ENCODE measurements at regions not wholly inside any gene's neighbourhood (a gene's known extent, or its start where the extent isn't known, plus 50 kb on each side); places are given as distances from the start of the nearest gene placed in this dataset.

DNA sequence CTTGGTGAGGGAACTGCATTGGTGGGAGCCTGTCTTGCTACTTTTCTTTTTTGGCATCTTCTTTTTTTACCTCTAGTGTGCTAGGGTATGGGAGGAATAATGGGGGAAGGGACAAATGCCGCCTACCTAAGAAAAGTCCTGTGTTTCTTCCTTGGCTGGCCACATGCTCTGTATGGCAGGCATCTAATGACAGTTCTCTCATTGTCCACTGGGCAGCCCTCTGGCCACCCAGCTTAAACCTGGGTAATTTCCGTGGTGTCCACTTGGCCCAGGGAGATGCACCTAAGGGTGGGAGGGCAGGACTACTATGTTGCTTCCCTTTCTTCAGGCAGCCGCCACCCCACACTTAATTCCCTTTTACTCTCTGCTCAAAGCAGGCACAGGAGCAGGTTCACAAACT is 173.1 kb downstream of the YTHDC2 start:
- TF ChIP-seq, protein P1, sequence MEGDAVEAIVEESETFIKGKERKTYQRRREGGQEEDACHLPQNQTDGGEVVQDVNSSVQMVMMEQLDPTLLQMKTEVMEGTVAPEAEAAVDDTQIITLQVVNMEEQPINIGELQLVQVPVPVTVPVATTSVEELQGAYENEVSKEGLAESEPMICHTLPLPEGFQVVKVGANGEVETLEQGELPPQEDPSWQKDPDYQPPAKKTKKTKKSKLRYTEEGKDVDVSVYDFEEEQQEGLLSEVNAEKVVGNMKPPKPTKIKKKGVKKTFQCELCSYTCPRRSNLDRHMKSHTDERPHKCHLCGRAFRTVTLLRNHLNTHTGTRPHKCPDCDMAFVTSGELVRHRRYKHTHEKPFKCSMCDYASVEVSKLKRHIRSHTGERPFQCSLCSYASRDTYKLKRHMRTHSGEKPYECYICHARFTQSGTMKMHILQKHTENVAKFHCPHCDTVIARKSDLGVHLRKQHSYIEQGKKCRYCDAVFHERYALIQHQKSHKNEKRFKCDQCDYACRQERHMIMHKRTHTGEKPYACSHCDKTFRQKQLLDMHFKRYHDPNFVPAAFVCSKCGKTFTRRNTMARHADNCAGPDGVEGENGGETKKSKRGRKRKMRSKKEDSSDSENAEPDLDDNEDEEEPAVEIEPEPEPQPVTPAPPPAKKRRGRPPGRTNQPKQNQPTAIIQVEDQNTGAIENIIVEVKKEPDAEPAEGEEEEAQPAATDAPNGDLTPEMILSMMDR (IDR thresholded peaks at IDR 0.05): no peak
- TF ChIP-seq POLR2A (IDR thresholded peaks at IDR 0.05): no peak
- 79 to 89% (median 86%) methylated on average over 3 of the region's 3 CpGs for WGBS, 4 donors
- Histone ChIP-seq H3K9me3 (replicated peaks in 1 of 3) (no peaks in the 10 kb centered on the region), H3K27ac (no peak overlapping the region), H3K36me3 (replicated peaks in 1 of 2) (no peaks in the 10 kb centered on the region), H3K4me3 (no peak overlapping the region), H3K4me1 (replicated peaks in 1 of 2) (no peaks in the 10 kb centered on the region), H3K27me3 (no peaks in the 10 kb centered on the region)
- DNase-seq: no peak
- intact Hi-C loops (cut with DNase I): loop anchor here in 1 of 2 donors (10.0 kb wide), 1 partner anchor 768 kb away; no protein-coding TSS in a partner anchor

DNA sequence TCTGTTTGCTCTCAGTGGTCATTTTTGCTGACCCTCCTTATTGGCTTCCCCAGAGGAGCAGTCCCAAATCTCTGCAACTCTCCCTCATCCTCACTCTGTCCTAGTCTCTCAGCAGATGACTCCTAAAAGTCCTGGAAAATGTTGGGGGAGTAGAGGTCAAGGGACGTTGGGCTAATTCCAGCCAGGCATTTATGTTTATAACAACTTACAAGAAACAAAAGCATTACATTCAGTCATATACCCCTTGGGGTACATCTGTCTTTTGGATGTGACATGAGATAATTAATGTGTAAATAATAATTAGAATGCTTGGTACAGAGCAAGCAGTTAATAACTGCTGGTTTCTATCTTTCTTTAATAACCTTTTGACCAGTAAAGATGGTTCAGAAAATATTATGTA is 176.2 kb downstream of the YTHDC2 start:
- Histone ChIP-seq H3K36me3 (replicated peaks in 1 of 2) (no peaks in the 10 kb centered on the region), H3K27ac (no peak overlapping the region), H3K4me1 (replicated peaks in 1 of 2) (no peaks in the 10 kb centered on the region), H3K9me3 (replicated peaks in 1 of 3) (no peaks in the 10 kb centered on the region), H3K27me3 (peaks cover 5% of the 10 kb centered on the region), H3K4me3 (no peak overlapping the region)
- WGBS, 4 donors: 46 to 64% (median 58%) methylated on average over 1 of the region's 1 CpG
- TF ChIP-seq, protein P1 (IDR thresholded peaks at IDR 0.05): no peak
- no peak for TF ChIP-seq POLR2A (IDR thresholded peaks at IDR 0.05)
- intact Hi-C loops (cut with DNase I): loop anchor here in 1 of 2 donors (10.0 kb wide), 1 partner anchor 765 kb away; no protein-coding TSS in a partner anchor
- DNase-seq: no peak

DNA sequence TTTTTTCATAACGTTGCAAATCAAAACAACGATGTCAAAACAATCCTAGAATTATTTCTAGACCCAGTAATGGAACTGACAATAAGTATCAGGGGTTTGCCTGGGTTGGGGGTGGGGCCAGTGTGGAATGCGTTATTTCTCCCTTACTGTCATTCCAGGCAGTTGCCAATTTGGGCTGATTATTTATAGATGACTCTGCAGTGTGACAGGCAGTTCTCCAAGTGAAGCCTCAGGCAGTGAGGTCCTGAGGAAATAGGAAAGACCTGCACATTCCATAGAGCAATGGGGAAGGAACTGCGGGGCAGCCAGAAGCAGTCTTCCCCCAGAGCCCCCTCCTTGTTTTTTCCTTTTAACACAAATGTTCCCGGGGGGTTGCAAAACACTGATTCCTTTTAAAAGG is 179.0 kb downstream of the YTHDC2 start:
- no peaks in the 10 kb centered on the region for H3K36me3 ChIP-seq (replicated peaks in 1 of 2)
- no peaks in the 10 kb centered on the region for H3K9me3 ChIP-seq (replicated peaks in 1 of 3)
- intact Hi-C loops (cut with DNase I): no loop called here
- no peak overlapping the region for H3K27ac ChIP-seq
- no peaks in the 10 kb centered on the region for H3K4me1 ChIP-seq (replicated peaks in 1 of 2)
- no peak overlapping the region for H3K4me3 ChIP-seq
- peaks cover 5% of the 10 kb centered on the region for H3K27me3 ChIP-seq
- WGBS, 4 donors: 20 to 32% (median 28%) methylated on average over 5 of the region's 5 CpGs
- no peak for DNase-seq
- TF ChIP-seq, protein P1 (IDR thresholded peaks at IDR 0.05): no peak
- no peak for TF ChIP-seq POLR2A (IDR thresholded peaks at IDR 0.05)

DNA sequence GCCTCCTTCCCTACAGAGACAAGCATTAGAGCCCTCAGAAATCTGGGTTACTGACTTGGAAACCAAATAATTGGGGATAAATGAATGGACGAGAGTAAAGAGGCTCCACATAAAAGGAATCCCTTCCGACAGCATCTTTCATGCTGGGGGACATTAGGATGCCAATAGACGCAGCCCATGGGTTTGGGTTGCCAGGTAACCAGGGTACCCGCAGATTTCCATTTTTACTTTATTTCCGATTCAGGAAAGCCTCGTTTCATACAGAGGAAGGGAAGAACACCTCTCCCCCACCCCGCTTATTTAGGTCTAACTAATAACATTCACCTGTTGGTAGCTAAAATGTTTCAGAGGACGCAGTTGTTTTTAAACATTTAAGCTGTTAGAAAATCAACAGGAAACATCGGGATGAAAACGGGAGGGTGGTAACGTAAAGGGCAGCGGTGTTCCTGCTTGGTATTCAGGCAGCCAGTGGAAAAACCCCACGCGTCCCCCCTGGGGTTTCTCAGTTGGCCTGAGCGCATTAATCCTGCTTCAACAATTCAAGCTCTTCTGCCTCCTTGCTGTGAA is 179.5 kb downstream of the YTHDC2 start:
- Histone ChIP-seq H3K36me3 (replicated peaks in 1 of 2) (no peaks in the 10 kb centered on the region), H3K9me3 (replicated peaks in 1 of 3) (no peaks in the 10 kb centered on the region), H3K4me1 (replicated peaks in 1 of 2) (no peaks in the 10 kb centered on the region), H3K4me3 (no peak overlapping the region), H3K27ac (no peak overlapping the region), H3K27me3 (peaks cover 5% of the 10 kb centered on the region)
- WGBS, 4 donors: 33 to 41% (median 34%) methylated on average over 15 of the region's 15 CpGs
- DNase-seq: no peak
- intact Hi-C loops (cut with DNase I): no loop called here
- TF ChIP-seq POLR2A (IDR thresholded peaks at IDR 0.05): no peak
- TF ChIP-seq, protein P1 (IDR thresholded peaks at IDR 0.05): no peak
